HuH-7 (cell line): ENCODE measurements at regions not wholly inside any gene's neighbourhood (a gene's known extent, or its start where the extent isn't known, plus 50 kb on each side); places are given as distances from the start of the nearest gene placed in this dataset.
"Not testable (repeated sequence)": the region's sequence is repeated elsewhere in the genome, so short reads cannot be mapped to it uniquely, and the experiment has no call there.

Experiments used
- DNase-seq: peaks from one replicate; pipeline ENCODE4 v3.0.0; 2011; ENCODE audit warnings: low spot score

DNA sequence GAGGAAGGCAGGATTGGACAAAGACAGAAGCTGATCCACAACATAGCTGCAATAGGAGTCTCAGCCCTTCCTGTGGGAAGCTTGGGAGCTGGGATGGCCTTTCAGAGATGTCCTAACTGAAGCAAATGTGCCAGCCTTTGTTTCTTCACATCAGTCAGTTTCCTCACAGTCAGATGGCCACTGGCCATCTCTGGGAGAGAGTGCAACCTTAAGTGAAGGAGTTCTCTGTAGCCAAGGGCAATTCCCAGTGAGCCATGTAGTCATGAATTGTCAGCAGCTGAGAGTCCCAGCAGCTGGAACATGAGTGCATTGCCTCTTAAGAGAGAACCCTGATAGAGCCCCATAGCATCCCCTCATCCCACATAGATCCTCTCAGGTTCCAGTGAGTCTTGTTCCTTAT lies 89.1 kb upstream of the LIFR start:
- no peak for DNase-seq

DNA sequence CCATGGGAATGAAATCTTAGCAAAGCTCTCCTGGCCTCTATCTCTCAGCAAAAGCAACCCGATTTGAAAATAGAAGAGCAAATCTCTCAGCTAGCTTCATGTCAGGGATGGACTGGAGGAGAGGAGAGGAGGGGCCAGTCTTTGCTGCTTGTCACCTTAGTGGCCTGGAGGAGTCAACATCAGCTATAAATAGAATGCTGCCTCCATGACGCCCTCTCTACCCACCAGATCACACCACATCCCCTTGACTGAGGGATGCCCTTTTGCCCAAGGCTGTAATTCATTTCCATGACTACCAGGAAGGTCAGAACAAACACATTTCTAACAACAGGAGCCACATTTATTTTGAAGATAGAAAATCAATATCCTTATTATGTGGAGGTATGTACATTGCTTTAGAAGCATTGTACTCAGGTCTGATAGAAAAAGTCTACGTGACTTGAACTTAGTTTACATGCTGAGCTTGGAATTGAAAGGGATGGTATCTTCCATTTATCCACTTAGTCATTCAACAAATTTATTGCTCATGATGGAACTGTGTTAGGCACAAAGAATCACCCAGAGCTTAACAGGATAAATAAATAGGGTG lies 92.4 kb upstream of the LIFR start:
- no peak for DNase-seq

DNA sequence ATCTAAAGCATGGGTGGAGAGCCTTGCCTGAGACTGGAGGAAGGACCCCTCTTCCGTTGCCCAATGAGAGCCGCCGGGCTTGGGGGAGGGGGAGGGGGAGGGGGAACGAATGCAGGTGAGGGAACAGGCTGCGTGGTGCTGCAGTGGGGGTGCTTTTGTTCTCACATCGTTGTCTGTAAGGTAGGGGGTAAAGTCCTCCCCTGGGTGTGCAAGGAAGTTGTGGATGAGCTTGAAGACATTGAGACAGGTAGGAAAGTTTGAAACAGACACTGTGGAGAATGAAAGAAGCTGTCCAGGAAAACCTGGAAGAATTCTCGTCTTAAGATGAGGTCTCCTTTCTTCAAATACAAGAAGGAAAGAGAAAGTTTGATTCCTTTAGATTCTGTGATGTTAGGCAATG lies 94.1 kb upstream of the LIFR start:
- DNase-seq = no peak

DNA sequence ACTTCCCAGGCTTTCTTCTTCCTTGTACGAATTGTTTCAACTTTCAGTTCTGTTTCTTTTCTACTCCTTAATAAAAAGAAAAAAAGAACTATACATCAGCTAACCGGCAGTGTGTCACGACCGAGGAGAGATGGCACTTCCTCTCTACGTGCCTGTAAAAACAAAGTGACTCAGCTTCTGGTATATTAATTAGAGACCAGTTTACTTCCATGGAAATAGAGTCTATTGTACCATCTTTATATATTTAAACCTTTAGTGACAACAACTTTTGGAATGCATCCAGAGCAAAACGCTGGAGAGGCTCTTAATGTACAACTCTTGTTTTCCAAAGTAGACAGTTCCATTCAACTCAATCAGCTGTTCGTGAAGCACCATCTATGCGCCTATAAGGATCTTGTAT lies 94.5 kb upstream of the LIFR start:
- no peak for DNase-seq

DNA sequence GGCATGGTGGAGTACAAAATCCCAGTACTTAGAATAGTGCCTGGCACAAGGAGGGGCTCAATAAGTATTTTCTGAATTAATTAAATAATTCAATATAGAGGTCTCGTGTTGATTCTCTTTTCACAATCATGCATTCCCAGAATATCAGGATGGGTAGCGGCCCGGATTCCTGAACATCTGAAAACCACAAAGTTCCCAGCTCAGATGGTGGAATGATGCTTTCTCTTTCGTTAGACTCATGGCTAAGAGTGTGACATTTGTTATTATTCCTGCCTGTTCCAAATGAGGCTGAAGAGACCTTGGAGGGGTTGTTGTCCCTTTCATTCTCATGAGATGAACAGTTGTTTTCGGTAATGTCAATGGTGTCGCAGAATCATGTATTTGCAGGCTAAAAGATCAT lies 95.4 kb upstream of the LIFR start:
- DNase-seq = no peak

DNA sequence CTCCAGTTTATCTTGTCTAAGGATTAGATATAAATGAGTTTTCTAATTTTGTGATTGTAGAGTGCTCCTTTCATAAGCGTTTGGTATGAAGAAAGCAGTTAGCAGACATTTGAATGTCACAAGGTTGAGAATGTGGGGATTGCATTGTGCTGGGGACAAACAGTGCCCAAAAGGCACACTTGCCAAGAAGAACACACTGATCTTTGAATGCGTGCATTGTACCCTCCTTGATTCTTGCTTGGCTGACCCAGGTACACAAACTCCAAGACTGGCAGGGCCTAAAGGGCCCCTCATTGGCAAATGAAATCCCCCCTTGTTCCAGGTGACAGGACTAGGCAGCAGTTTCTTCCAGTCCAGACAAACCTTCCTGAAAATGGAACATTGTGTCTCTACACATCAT lies 96.9 kb upstream of the LIFR start:
- no peak for DNase-seq

DNA sequence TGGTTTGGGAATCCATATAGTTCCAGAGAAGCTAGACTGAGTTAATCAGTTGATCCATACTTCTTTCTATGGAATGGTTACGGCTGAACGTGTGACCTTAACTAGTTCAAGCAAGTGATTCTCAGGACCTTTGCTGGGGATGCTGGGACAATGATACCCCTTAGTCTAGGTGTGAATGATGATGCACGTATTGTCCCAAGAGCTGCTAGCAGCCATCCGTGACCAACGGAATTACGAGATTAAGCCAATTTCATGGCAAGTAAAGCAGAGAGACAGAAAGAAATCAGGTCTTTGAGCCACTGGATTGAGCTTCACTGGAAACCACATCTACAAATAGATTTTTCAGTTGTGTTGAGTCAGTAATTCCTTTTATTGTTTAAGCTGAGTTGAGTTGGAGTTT lies 99.2 kb upstream of the LIFR start:
- DNase-seq = no peak

DNA sequence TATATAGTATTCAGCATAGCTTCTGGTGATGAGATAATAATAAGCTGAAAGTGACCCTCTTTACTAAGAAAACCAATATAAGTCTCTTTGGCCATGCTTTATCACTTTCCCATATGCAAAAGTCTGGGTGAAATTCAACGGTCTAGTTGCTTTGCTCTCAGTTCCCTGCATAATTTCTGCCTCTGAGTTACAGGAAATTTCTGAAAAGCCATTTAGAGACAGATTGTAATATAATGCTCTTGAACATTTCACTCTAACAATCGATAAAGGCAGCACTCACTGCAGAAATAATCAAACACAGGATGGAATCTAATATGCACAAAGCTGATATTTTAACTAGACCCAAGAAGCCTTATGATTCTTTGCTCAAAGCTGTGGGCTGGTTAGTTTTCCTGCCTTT lies 100.1 kb upstream of the LIFR start:
- DNase-seq = no peak

DNA sequence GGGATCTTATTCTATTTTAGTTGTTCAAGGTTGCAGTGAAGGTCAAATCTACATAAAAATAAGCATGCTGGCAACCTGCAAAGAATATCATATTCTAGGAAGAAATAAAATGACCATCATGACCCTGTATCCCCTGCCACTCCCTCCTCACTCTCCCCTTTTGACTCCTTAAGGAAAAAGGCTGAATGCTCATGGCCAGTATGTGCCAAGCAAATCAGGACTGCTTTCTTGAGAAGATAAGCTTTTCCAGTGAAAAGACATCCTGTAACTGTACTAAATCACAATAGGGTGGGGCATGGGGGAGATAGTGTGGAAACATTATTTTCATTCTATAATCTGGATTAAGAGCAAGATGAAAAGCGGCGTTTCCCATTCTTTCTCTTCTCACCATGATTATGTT lies 100.6 kb upstream of the LIFR start:
- DNase-seq = no peak

DNA sequence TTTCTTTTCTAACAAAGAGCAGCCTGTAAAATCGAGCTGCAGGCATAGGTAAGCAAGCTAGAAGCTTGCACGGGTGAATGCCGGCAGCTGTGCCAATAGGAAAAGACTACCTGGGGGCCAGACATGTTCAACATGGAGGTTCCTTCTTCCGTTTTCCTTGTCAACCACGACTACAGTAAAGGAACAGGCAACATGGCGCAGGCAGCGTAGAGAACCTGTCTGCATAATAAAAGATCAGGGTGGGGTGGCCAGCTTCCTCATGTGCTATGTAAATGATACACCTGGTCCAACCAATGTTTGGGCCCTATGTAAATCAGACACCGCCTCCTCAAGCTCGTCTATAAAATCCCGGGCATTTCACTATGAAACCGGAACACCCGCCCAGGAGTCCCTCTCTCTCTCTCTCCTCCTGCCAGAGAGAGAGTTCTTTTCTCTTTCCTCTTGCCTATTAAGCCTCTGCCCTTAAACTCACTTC lies 103.8 kb upstream of the LIFR start:
- DNase-seq = peak; percentile 67

DNA sequence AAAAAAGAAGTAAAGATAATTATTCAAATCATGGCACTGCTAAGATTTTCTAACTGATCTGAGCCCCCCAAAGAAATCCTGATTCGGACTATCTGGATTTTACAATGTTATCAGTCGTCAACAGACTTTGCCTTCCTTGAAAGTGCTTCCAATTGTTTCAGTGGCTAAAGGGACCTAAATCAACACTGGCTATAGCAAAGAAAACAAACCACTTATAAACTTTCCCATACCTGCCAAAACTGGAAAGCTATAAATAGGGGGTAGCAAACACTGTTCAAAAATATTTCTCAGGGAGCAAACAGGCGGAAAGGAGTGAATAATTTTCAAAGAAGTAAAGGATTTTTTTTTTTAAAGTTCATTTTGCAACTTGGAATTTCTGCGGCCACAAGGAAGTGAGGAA lies 105.6 kb upstream of the LIFR start:
- DNase-seq = no peak

DNA sequence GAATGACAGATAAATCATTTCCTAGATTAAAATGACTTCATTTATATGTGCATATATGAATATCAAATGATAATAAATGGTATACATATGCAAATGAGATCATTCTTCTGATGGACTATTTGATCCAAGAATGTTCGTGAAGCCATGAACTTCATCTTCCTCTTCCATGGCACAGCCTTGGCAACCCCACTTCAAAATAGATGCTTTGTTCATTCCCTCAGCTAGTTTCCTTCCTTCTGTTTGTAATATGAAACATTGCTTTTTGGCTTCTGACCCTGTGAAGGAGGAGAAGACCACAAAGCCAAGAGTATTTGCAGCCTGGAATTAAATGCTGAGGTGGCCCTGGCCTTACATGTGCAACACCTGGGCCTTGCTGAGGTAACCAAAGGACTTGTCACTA lies 106.8 kb upstream of the LIFR start:
- DNase-seq = no peak

DNA sequence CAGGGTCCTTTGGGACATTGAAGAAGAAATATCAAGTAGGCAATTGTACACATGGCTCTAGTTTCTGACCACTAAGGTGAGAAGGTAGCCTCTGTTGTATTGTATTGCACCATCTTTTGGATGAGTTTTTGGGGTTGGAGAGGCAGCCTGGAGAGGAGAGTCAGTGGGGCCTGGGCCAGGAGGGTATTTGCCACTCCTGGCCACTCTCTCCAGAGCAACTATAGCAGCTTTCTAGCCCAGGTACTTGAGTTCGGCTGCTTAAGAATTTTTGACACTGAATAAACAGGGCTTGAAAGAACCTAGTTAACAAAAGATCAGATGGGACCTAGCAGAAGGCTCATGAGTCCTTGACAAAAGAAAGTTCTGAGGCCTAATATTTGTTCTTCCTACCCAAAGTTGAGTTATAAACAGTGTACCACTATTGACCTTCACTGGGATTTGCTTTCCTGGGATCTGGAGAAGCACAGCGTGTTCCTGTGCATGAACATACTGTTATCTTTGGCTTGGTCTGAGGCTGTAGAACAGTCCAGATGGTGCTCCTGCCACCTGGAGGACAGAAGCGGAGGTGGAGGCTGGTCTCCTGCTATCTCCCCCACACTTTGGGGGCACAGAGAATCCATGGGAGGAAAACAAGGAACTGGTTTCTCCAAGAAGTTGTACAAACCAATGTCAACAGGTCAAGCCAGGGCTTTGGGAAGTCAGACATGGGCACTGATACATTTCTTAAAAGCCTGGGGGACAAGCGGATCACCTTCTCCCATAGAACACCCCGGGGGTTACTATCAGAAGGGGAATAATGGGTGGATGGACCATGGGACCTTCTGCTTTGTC lies 110.4 kb upstream of the LIFR start:
- peak; percentile 70 for DNase-seq

DNA sequence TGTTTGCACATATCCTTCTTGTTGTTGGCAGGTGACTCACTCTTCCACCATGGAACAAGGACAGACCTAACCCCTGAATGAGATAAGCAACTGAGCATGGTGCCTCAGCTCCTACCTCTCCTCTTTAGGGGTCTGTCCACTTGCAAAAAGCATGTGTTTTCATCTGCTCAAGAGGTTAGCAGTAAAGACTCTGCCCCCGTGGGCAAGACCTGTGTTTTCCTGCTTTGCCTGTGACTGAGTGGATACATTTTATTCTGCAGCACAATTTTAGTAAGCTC lies 111.0 kb upstream of the LIFR start:
- no peak for DNase-seq

DNA sequence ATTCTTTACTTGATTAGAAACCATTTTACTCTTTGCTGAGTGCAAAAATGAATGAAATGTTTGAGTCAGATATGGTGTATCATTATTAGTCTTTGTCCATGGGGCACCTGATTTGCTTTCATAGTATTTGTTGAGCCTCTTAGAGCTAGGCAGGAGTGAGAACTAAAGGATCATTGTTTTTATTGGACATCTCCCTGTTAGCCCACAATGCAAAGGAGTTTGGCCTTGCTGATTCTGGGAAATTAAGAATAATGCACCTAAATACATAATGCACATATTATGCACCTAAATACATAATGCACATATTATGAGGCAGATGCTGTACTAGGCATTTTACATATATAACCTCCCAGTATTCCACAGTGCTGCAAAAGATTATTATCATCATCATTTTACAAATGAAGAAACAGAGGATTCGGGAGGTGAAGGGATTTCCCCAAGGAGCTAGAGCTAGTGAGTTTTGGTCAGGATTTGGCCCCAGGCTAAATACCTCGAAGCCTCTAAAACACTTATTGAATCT lies 113.0 kb upstream of the LIFR start:
- no peak for DNase-seq

DNA sequence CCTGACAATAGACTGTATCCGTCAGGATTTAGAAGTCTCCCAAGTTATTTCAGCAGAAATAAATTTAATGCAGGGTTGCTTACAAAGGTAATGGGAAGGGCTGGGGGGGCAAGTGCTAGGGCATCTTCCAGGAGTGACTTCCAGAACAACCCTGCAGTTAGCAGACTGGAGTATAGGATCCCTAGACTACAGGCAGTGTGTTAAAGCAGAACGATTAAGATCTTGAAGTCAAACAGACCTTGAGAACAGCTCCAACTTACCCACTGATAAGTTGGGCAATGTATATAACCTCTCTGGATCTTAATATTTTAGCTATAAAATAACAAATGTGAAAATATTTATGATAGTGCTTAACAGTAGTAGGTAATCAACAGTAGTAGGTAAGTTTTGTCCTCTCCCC lies 113.6 kb upstream of the LIFR start:
- no peak for DNase-seq

DNA sequence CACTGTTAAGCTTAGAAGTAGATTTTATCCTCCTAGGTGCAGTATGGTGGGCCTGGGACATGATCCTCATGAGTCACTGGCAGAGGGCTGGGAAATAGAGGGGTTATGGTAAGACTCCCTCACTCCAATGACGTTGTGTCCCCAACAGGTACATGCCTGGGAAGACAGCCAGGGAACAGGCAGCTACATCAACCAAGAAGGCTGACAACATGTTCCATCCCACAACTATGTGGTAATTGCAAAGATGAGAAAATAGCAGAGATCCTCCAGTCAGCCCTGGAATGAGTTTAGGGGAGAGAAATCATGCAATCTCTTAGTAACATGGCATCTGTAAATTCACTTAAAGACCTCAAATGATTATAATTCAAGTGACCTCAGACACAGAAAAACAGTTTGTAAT lies 114.4 kb upstream of the LIFR start:
- DNase-seq = no peak

DNA sequence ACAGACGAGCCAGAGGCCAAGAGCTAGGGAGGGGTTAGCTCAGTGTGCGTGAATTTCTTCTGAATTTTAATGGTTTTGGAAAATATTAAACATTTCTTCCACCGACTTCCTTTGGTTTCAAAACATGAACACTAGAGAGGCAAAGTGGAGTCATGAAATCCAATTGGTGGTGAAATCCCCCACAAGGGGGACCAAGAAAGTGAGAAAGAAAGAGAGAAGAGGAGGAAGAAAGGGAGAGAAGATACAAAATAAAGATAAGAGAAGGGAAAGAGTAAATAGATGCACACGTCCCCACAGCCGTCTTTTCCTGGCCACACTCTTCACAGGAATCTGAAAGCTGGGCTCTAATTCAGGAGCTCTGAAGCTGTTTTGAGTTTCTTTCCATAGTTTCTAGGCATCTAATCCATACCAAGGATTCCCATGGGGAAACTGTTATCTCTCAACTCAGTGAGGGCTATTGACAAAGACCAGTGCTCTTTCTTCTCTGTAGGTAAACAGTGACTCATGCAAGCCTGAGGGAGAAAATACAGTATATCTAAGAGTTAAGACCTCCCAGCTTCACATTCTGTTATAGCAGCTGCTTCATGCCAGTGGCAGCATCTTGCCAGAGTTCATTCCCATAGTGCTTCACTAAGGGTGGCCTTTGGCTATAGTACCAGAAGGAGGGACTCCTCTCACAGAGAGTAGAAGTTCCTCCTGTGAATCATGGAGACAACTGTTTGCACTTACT lies 115.8 kb upstream of the LIFR start:
- peak; percentile 58 for DNase-seq

DNA sequence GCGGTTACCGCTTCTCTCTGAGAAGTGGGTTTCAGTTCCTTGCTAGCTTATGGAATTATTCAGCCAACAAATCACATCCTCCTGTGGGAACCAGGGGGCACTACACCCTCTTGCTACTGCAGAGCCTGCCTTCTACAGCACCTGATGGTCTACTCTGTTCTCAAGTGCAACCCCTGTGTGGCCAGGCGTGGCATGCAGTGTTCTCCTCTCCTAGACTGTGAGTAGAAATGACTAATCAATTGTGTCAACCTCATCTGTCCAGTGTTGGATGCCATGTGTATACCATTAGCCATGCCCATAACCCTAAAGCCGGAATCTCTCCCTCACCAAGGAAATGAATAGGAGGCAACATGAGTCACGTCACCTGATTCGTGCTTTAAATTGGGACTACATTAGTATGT lies 117.2 kb upstream of the LIFR start:
- no peak for DNase-seq

DNA sequence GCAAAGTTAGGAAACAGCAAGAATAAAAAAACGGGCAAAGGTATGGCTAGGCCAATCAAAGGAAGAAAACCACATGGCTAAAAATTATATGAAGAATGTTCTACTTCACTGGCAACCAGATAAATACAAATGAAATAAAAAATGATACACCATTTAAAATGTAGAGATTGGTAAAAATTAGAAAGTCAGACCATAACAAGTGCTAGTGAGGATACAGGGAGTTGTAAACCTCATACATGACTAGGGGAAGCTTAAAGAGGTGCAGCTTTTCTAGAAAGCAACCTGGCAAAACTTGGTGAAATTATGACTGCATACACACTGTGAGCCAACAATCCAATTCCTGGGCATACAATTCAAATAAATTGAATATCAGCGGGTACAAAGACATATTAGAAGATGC lies 119.0 kb upstream of the LIFR start:
- no peak for DNase-seq

DNA sequence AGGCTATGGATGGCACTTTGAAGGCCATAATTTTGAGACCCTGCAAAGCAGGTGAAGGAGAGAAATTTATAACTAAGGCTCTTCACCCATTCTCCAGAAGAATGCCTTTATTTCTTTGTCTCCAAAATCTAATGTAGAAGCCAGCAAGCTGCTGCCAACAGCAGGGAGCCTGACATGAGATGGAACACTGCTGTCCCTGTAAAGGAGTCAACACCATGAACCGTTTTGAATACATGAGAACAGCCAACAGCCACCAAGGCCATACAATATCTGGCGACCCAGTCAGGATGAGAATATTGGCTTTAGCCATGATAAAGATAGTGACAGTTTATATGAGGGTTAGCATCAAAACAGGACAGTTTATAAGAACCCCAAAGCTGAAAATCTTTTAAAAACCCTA lies 121.2 kb upstream of the LIFR start:
- DNase-seq = no peak

DNA sequence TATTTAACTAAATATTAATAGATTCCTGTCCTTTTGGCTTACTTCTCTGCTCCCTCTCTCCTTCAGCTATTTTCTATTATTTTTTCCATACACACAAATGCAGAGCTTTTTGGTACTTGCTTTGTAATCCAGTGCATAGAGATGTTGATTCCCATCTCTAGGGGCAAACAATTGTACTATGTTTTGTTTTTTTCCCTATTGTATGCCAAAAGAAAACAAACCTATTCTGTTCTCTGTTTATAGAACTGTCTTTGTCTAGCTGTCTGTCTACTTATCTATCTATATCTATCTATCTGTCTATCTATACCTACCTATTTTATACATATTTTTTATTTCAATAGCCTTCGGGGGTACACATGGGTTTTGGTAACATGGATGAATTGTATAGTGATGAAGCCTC lies 121.6 kb upstream of the LIFR start:
- no peak for DNase-seq

DNA sequence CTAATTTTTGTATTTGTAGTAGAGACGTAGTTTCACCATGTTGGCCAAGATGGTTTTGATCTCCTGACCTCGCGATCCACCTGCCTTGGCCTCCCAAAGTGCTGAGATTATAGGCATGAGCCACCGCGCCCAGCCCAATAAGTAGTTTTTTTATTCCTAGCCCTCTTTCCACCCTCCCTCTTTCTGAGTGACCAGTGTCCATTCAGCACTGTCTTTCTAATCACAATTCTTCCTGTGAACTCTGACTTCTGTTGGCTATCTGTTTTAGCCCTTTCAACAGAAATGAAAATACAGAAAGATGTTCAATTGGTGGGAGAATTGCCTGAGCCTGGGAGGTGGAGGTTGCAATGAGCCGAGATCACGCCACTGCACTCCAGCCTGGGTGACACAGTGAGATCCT lies 122.3 kb upstream of the LIFR start:
- DNase-seq = not testable (repeated sequence)
